ENCODE measurements at regions not wholly inside any gene's neighbourhood (a gene's known extent, or its start where the extent isn't known, plus 50 kb on each side); places are given as distances from the start of the nearest gene placed in this dataset.

GRCh38 chr4:30269850-30270249, 450.3 kb upstream of the PCDH7 start:
- in situ Hi-C loops (cut with MboI; ENCODE audit: low sequenced_read_pairs in 4 of 4) (no loop called here), intact Hi-C loops (cut with DNase I; ENCODE audit: low total_unique reads) (no loop called here)

GRCh38 chr4:30281986-30282385, 438.2 kb upstream of the PCDH7 start:
- H3K27me3 ChIP-seq, result no peaks in the 10 kb centered on the region
- intact Hi-C loops (cut with DNase I; ENCODE audit: low total_unique reads) (no loop called here), in situ Hi-C loops (cut with MboI; ENCODE audit: low sequenced_read_pairs in 4 of 4) (no loop called here)
- TF ChIP-seq CTCF (IDR thresholded peaks at IDR 0.05 in 4 of 5, conservative IDR thresholded peaks at IDR 0.05 in 1 of 5) (no peak), POLR2A (IDR thresholded peaks at IDR 0.05) (no peak)
- ATAC-seq (no peak), DNase-seq (no peak)
- H3K27ac ChIP-seq, result no peak overlapping the region
- H3K36me3 ChIP-seq, result no peaks in the 10 kb centered on the region
- no peaks in the 10 kb centered on the region for H3K4me1 ChIP-seq
- H3K4me3 ChIP-seq, result no peak overlapping the region
- no peaks in the 10 kb centered on the region for H3K9me3 ChIP-seq

More at GRCh38 chr4:30269850-30270249, 450.3 kb upstream of the PCDH7 start:
- DNase-seq (no peak), ATAC-seq (no peak)
- H3K9me3 ChIP-seq, result no peaks in the 10 kb centered on the region
- no peaks in the 10 kb centered on the region for H3K27me3 ChIP-seq
- H3K36me3 ChIP-seq, result no peaks in the 10 kb centered on the region
- H3K27ac ChIP-seq, result no peak overlapping the region
- H3K4me3 ChIP-seq, result no peak overlapping the region
- TF ChIP-seq POLR2A (IDR thresholded peaks at IDR 0.05) (no peak), CTCF (IDR thresholded peaks at IDR 0.05 in 4 of 5, conservative IDR thresholded peaks at IDR 0.05 in 1 of 5) (no peak)
- H3K4me1 ChIP-seq, result no peaks in the 10 kb centered on the region

DNA sequence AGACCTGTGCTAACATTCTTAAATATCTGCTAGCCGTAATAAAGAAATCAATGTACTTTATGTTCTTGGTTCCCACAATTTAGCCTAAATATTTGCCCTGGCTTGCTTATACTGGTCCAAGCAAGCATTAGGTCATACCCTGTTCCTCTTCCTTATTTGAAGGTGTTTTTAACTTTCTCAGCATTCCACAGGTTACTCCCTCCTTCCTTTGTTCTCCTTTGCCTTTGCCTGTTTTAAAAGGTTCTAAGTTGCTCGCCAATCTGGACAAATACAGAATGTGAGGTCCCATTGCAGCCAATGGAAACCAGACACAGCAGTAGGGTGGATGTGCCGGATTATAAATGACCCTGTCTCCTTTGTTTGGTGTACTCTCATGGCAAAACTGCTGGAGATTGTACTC, 436.8 kb upstream of the PCDH7 start:
- ATAC-seq (no peak), DNase-seq (no peak)
- no peak for TF ChIP-seq POLR2A (IDR thresholded peaks at IDR 0.05)
- no peak for TF ChIP-seq CTCF (IDR thresholded peaks at IDR 0.05 in 4 of 5, conservative IDR thresholded peaks at IDR 0.05 in 1 of 5)
- H3K4me1 ChIP-seq, result no peaks in the 10 kb centered on the region
- in situ Hi-C loops (cut with MboI; ENCODE audit: low sequenced_read_pairs in 4 of 4) (no loop called here), intact Hi-C loops (cut with DNase I; ENCODE audit: low total_unique reads) (no loop called here)
- H3K27ac ChIP-seq, result no peak overlapping the region
- H3K9me3 ChIP-seq, result no peaks in the 10 kb centered on the region
- H3K27me3 ChIP-seq, result no peaks in the 10 kb centered on the region
- no peaks in the 10 kb centered on the region for H3K36me3 ChIP-seq
- no peak overlapping the region for H3K4me3 ChIP-seq

DNA sequence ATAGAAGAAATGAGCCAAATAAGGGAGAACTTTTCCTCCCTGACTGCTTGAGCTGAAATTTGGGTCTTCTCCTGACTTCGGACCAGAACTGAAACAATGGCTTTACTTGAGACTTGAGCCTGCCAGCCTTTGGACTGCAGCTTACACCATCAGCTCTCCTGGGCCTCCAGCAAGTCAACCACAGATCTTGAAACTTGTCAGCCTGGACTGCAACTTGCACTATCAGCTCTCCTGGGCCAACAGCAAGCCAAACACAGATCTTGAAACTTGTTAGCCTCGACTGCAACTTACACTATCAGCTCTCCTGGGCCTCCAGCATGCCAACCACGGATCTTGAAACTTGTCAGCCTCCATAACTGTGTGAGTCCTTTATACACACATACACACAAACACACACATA, 425.9 kb upstream of the PCDH7 start:
- no peak for ATAC-seq
- H3K4me1 ChIP-seq, result no peaks in the 10 kb centered on the region
- no peaks in the 10 kb centered on the region for H3K36me3 ChIP-seq
- no peak overlapping the region for H3K27ac ChIP-seq
- DNase-seq, result no peak
- intact Hi-C loops (cut with DNase I; ENCODE audit: low total_unique reads), result no loop called here
- no peak overlapping the region for H3K4me3 ChIP-seq
- H3K27me3 ChIP-seq, result no peaks in the 10 kb centered on the region
- H3K9me3 ChIP-seq, result no peaks in the 10 kb centered on the region
- no peak for TF ChIP-seq POLR2A (IDR thresholded peaks at IDR 0.05)
- no peak for TF ChIP-seq CTCF (IDR thresholded peaks at IDR 0.05 in 4 of 5, conservative IDR thresholded peaks at IDR 0.05 in 1 of 5)
- in situ Hi-C loops (cut with MboI; ENCODE audit: low sequenced_read_pairs in 4 of 4), result no loop called here

- Histone ChIP-seq H3K27me3 (no peaks in the 10 kb centered on the region), H3K36me3 (no peaks in the 10 kb centered on the region), H3K9me3 (no peaks in the 10 kb centered on the region), H3K4me1 (no peaks in the 10 kb centered on the region), H3K4me3 (no peak overlapping the region), H3K27ac (no peak overlapping the region)
- no peak for TF ChIP-seq CTCF (IDR thresholded peaks at IDR 0.05 in 4 of 5, conservative IDR thresholded peaks at IDR 0.05 in 1 of 5)
- no peak for TF ChIP-seq POLR2A (IDR thresholded peaks at IDR 0.05)
- ATAC-seq (no peak), DNase-seq (no peak)
- in situ Hi-C loops (cut with MboI; ENCODE audit: low sequenced_read_pairs in 4 of 4) (no loop called here), intact Hi-C loops (cut with DNase I; ENCODE audit: low total_unique reads) (no loop called here)
Observed at GRCh38 chr4:30295652-30296051, 424.5 kb upstream of the PCDH7 start.
